H9 (cell line): ENCODE measurements at regions not wholly inside any gene's neighbourhood (a gene's known extent, or its start where the extent isn't known, plus 50 kb on each side); places are given as distances from the start of the nearest gene placed in this dataset.

Experiments used
- DNase-seq: peaks from one replicate; pipeline ENCODE4 v3.0.0-alpha.2; 2017
- H2AFZ ChIP-seq: one replicate; pipeline ENCODE4 v1.6.1; 2013; ENCODE audit warnings: mild to moderate bottlenecking, low read length, control low read depth, moderate library complexity
- H2AK5ac ChIP-seq: 2 replicates; pipeline ENCODE4 v1.6.1; 2013; ENCODE audit warnings: low read length, control low read depth, mixed read lengths; ENCODE audit not compliant: insufficient read length
- H2BK120ac ChIP-seq: one replicate; pipeline ENCODE4 v1.6.1; 2013; ENCODE audit warnings: low read depth, mild to moderate bottlenecking, low read length, control low read depth, inconsistent platforms; ENCODE audit not compliant: poor library complexity, severe bottlenecking
- H2BK12ac ChIP-seq: 2 replicates; pipeline ENCODE4 v1.6.1; 2013; ENCODE audit warnings: low read length, control low read depth, mixed read lengths, low read depth; ENCODE audit not compliant: insufficient read length
- H2BK15ac ChIP-seq: 2 replicates; pipeline ENCODE4 v1.6.1; 2013; ENCODE audit warnings: low read depth, low read length, control low read depth
- H2BK20ac ChIP-seq: one replicate; pipeline ENCODE4 v1.6.1; 2013; ENCODE audit warnings: low read depth, mild to moderate bottlenecking, low read length, control low read depth, inconsistent platforms; ENCODE audit not compliant: poor library complexity, severe bottlenecking
- H2BK5ac ChIP-seq: 2 replicates; pipeline ENCODE4 v1.6.1; 2013; ENCODE audit warnings: low read length, control low read depth, mixed read lengths; ENCODE audit not compliant: insufficient read length
- H3K14ac ChIP-seq: 2 replicates; pipeline ENCODE4 v1.6.1; 2013; ENCODE audit warnings: low read length, control low read depth; ENCODE audit not compliant: insufficient read depth
- H3K18ac ChIP-seq: 2 replicates; pipeline ENCODE4 v1.6.1; 2013; ENCODE audit warnings: low read depth, mild to moderate bottlenecking, mixed read lengths, low read length, control low read depth; ENCODE audit not compliant: insufficient read length
- H3K23ac ChIP-seq: 2 replicates; pipeline ENCODE4 v1.6.1; 2013; ENCODE audit warnings: low read length, control low read depth, mixed read lengths, low read depth; ENCODE audit not compliant: insufficient read length
- H3K23me2 ChIP-seq: 2 replicates; pipeline ENCODE4 v1.6.1; 2013; ENCODE audit warnings: low read depth, mild to moderate bottlenecking, mixed read lengths, low read length, control low read depth; ENCODE audit not compliant: insufficient read length, poor library complexity, severe bottlenecking
- H3K27ac ChIP-seq: 2 replicates; pipeline ENCODE4 v1.5.1; 2013; ENCODE audit warnings: low read length, control low read depth, mixed read lengths, low read depth; ENCODE audit not compliant: insufficient read length
- H3K27me3 ChIP-seq: 2 replicates; pipeline ENCODE4 v1.6.1; 2013; ENCODE audit warnings: low read length, control low read depth, inconsistent platforms; ENCODE audit not compliant: insufficient read depth
- H3K4ac ChIP-seq: 2 replicates; pipeline ENCODE4 v1.6.1; 2013; ENCODE audit warnings: low read depth, mild to moderate bottlenecking, control low read depth, inconsistent platforms, low read length, moderate library complexity
- H3K4me1 ChIP-seq: 2 replicates; pipeline ENCODE4 v1.6.1; 2013; ENCODE audit warnings: low read length, control low read depth, inconsistent platforms; ENCODE audit not compliant: insufficient read depth
- H3K4me2 ChIP-seq: 2 replicates; pipeline ENCODE4 v1.6.1; 2013; ENCODE audit warnings: low read length, control low read depth, mixed read lengths; ENCODE audit not compliant: insufficient read length, insufficient read depth
- H3K56ac ChIP-seq: 2 replicates; pipeline ENCODE4 v1.6.1; 2013; ENCODE audit warnings: low read depth, mild to moderate bottlenecking, mixed read lengths, low read length, control low read depth; ENCODE audit not compliant: insufficient read length
- H3K79me1 ChIP-seq: 2 replicates; pipeline ENCODE4 v1.6.1; 2013; ENCODE audit warnings: low read depth, mild to moderate bottlenecking, moderate library complexity, low read length, control low read depth, inconsistent platforms; ENCODE audit not compliant: insufficient read depth, poor library complexity, severe bottlenecking
- H3K79me2 ChIP-seq: 2 replicates; pipeline ENCODE4 v1.6.1; 2013; ENCODE audit warnings: low read length, control low read depth, inconsistent platforms; ENCODE audit not compliant: insufficient read depth
- H3K9ac ChIP-seq: 2 replicates; pipeline ENCODE4 v1.6.1; 2013; ENCODE audit warnings: low read length, control low read depth, mixed read lengths; ENCODE audit not compliant: insufficient read length; ENCODE audit errors: extremely low read depth
- H3K9me3 ChIP-seq: one replicate; pipeline ENCODE4 v1.6.1; 2013; ENCODE audit warnings: low read depth, low read length, inconsistent platforms; ENCODE audit not compliant: control insufficient read depth
- H3T11ph ChIP-seq: one replicate; pipeline ENCODE4 v1.6.1; 2013; ENCODE audit warnings: mild to moderate bottlenecking, low read length, control low read depth, inconsistent platforms
- H4K20me1 ChIP-seq: one replicate; pipeline ENCODE4 v1.6.1; 2013; ENCODE audit not compliant: control insufficient read depth, insufficient read length, insufficient read depth
- H4K5ac ChIP-seq: 2 replicates; pipeline ENCODE4 v1.6.1; 2013; ENCODE audit warnings: low read depth, mild to moderate bottlenecking, mixed read lengths, low read length, control low read depth; ENCODE audit not compliant: insufficient read length
- H4K8ac ChIP-seq: replicated peaks from 2 replicates; pipeline ENCODE4 v1.6.1; 2013; ENCODE audit warnings: low read length, control low read depth, mixed read lengths, low read depth; ENCODE audit not compliant: insufficient read length
- H4K91ac ChIP-seq: 2 replicates; pipeline ENCODE4 v1.6.1; 2013; ENCODE audit warnings: low read depth, mild to moderate bottlenecking, moderate library complexity, mixed read lengths, low read length, control low read depth; ENCODE audit not compliant: insufficient read length
- H3K27ac Mint-ChIP-seq, 3 experiments: 2 replicates in 2 of 3; 3 replicates in 1 of 3; pipeline ENCODE4 v1.8.0; 2020 to 2021; ENCODE audit warnings: mixed read lengths in 3 of 3, mild to moderate bottlenecking in 1 of 3, moderate library complexity in 1 of 3
- H3K27me3 Mint-ChIP-seq: 2 replicates; pipeline ENCODE4 v1.8.0; 2021; ENCODE audit warnings: low read depth, mild to moderate bottlenecking, moderate library complexity, mixed read lengths
- H3K36me3 Mint-ChIP-seq, 3 experiments: 2 replicates in 2 of 3; 3 replicates in 1 of 3; pipeline ENCODE4 v1.8.0; 2020 to 2021; ENCODE audit warnings: low read depth in 3 of 3, mixed read lengths in 3 of 3; ENCODE audit not compliant: insufficient read depth in 1 of 3
- H3K4me1 Mint-ChIP-seq, 2 experiments: 2 replicates each; pipeline ENCODE4 v1.8.0; 2020; ENCODE audit warnings: mixed read lengths in 2 of 2
- H3K4me3 Mint-ChIP-seq, 2 experiments: 2 replicates in 1 of 2; 3 replicates in 1 of 2; pipeline ENCODE4 v1.8.0; 2020 to 2021; ENCODE audit warnings: mild to moderate bottlenecking in 2 of 2, mixed read lengths in 2 of 2, moderate library complexity in 1 of 2
- H3K9me3 Mint-ChIP-seq, 2 experiments: 2 replicates in 1 of 2; 3 replicates in 1 of 2; pipeline ENCODE4 v1.8.0; 2020; ENCODE audit warnings: mild to moderate bottlenecking in 2 of 2, mixed read lengths in 2 of 2, moderate library complexity in 1 of 2
- CTCF ChIP-seq: fragments of 200-600 bp; sonication (generic); conservative IDR thresholded peaks from 3 replicates; pipeline ENCODE4 v1.8.0; 2021; ENCODE audit warnings: antibody characterized with exemption, mild to moderate bottlenecking
- WGBS: extraction: QIAGEN DNeasy Blood & Tissue Kit; methylation state at CpG from one replicate; pipeline ENCODE4 v1.1.7; 2013; ENCODE audit warnings: missing lambda C conversion rate, low lambda C conversion rate, mixed read lengths; ENCODE audit not compliant: insufficient read length; ENCODE audit errors: extremely low coverage; 5-methylcytosine and 5-hydroxymethylcytosine counted together

DNA sequence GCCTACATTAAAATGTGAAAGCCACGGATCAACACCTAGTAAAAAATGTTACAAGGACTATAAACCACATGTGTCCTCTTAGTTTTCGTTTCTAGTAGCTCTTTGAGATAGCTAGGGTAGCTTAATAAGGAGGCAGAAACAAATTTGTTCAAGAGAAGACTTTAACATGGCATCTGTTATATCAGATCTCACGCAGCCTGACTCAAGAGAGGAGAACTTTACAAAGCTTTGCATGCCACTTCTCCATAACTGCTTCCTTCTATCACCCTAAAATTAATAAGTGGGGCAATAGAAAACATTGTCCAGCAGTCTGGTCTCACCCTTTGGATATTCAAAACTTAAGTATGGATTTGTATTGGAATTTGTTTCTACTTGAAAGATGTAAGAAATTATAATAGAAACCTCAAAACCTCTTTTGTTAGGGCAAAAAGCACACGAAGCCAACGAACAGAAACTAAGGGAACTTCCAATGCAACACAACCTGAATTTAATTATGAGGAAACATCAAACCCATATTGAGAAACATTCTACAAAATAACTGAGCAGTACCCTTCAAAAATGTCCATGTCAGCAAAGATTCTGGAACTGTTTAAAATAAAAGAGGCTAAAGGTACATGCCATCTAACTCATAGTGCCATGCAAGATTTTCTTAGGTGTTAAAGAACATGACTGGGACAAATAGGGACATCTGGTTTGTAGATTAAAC, 194.8 kb downstream of the LRIG3 start:
- H3K4me1 ChIP-seq = no peaks in the 10 kb centered on the region
- DNase-seq = no peak
- no peaks in the 10 kb centered on the region for H3K79me2 ChIP-seq
- H4K5ac ChIP-seq = no peak overlapping the region
- H3K23ac ChIP-seq = no peak overlapping the region
- H2AFZ ChIP-seq = no peak overlapping the region
- H3T11ph ChIP-seq = no peak overlapping the region
- no peak overlapping the region for H3K4ac ChIP-seq
- no peaks in the 10 kb centered on the region for H3K27me3 Mint-ChIP-seq
- H3K4me2 ChIP-seq = no peak overlapping the region
- H4K91ac ChIP-seq = no peak overlapping the region
- H4K20me1 ChIP-seq = no peaks in the 10 kb centered on the region
- no peak overlapping the region for H3K14ac ChIP-seq
- TF ChIP-seq CTCF = no peak
- no peak overlapping the region for H4K8ac ChIP-seq
- H2BK12ac ChIP-seq = no peak overlapping the region
- no peak overlapping the region for H3K18ac ChIP-seq
- no peaks in the 10 kb centered on the region for H3K27me3 ChIP-seq
- no peak overlapping the region for H2BK5ac ChIP-seq
- no peaks in the 10 kb centered on the region for H3K9me3 ChIP-seq
- H2BK20ac ChIP-seq = no peak overlapping the region
- no peaks in the 10 kb centered on the region for H3K9me3 Mint-ChIP-seq
- H3K79me1 ChIP-seq = no peaks in the 10 kb centered on the region
- H3K4me1 Mint-ChIP-seq = peaks cover 5 to 10% of the 10 kb centered on the region in 2 experiments; a peak in 3 of 4 replicates
- no peak overlapping the region for H3K4me3 Mint-ChIP-seq
- no peaks in the 10 kb centered on the region for H3K23me2 ChIP-seq
- WGBS = no CpG with 5 or more reads among the region's 5 CpGs
- no peak overlapping the region for H3K9ac ChIP-seq
- no peak overlapping the region for H2BK15ac ChIP-seq
- no peak overlapping the region for H3K56ac ChIP-seq
- no peak overlapping the region for H3K27ac Mint-ChIP-seq
- H3K27ac ChIP-seq = no peak overlapping the region
- no peaks in the 10 kb centered on the region for H3K36me3 Mint-ChIP-seq
- no peak overlapping the region for H2AK5ac ChIP-seq
- H2BK120ac ChIP-seq = no peak overlapping the region
